ENCODE measurements at regions not wholly inside any gene's neighbourhood (a gene's known extent, or its start where the extent isn't known, plus 50 kb on each side); places are given as distances from the start of the nearest gene placed in this dataset.
"Not testable (repeated sequence)": the region's sequence is repeated elsewhere in the genome, so short reads cannot be mapped to it uniquely, and the experiment has no call there.

DNA sequence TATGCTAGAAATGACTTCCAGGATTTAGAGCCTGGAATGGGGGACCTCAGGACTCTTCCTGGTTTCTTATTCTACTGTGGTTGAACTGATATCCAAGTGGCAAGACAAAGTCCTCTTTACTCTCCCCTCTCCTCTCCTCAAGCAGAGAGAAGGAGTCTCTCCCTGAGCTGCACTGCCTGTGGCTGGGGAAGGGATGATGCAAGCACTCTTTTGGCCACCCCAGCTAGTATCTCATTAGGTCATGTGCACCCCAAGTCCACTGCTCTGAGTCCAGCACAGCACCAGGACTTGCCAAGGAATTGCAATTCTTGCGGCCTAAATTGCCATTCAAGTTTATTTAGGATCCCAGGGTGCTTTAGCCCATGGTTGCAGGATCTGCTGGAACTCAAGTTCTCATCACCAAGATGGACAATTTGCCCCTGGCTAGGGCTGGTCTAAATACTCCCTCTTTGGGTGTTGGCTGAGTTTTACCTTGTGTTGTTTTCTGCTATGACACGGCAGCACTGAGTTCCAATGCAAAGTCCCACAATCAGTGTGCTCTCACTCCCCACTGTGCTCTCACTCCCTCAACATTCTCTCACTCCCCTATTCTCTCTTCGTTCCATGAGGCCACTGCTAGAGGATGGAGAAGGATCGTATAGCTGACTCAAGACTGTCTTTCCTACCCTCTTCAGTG lies 172.2 kb downstream of the TM2D1 start:
- H3K27me3 ChIP-seq: no peaks in the 10 kb centered on the region
- TF ChIP-seq EP300 (IDR thresholded peaks at IDR 0.05): no peak
- TF ChIP-seq, protein P1, sequence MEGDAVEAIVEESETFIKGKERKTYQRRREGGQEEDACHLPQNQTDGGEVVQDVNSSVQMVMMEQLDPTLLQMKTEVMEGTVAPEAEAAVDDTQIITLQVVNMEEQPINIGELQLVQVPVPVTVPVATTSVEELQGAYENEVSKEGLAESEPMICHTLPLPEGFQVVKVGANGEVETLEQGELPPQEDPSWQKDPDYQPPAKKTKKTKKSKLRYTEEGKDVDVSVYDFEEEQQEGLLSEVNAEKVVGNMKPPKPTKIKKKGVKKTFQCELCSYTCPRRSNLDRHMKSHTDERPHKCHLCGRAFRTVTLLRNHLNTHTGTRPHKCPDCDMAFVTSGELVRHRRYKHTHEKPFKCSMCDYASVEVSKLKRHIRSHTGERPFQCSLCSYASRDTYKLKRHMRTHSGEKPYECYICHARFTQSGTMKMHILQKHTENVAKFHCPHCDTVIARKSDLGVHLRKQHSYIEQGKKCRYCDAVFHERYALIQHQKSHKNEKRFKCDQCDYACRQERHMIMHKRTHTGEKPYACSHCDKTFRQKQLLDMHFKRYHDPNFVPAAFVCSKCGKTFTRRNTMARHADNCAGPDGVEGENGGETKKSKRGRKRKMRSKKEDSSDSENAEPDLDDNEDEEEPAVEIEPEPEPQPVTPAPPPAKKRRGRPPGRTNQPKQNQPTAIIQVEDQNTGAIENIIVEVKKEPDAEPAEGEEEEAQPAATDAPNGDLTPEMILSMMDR (IDR thresholded peaks at IDR 0.05): no peak
- TF ChIP-seq POLR2AphosphoS5 (IDR thresholded peaks at IDR 0.05): no peak
- DNase-seq (no peak), ATAC-seq (ENCODE audit: low FRiP score in 2 of 2) (no peak)
- no peak overlapping the region for H3K4me3 ChIP-seq
- WGBS, 2 donors: 82 to 88% methylated on average over 4 of the region's 4 CpGs
- no peak overlapping the region for H3K27ac ChIP-seq
- H3K9me3 ChIP-seq: peaks cover 0 to 4% (median 0%) of the 10 kb centered on the region in 4 donors
- no peaks in the 10 kb centered on the region for H3K4me1 ChIP-seq
- no peaks in the 10 kb centered on the region for H3K36me3 ChIP-seq

DNA sequence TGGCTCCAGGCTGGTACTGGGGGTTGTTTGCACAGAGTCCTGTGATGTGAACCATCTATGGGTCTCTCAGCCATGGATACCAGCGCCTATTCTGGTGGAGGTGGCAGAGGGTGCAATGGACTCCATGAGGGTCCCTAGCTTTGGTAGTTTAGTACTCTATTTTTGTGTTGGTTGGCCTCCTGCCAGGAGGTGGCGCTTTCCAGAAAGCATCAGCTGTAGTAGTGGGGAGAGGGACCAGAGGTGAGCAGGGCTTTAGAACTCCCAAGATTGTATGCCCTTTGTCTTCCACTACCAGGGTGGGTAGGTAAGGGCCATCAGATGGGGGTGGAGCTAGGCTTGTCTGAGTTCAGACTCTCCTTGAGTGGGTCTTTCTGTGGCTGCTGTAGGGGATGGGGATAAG lies 177.6 kb downstream of the TM2D1 start:
- not testable (repeated sequence) for H3K27me3 ChIP-seq; H3K4me3 ChIP-seq; ATAC-seq (ENCODE audit: low FRiP score in 2 of 2); DNase-seq; H3K9me3 ChIP-seq; H3K36me3 ChIP-seq; H3K4me1 ChIP-seq; H3K27ac ChIP-seq
- 79 to 81% methylated on average over 2 of the region's 2 CpGs for WGBS, 2 donors

DNA sequence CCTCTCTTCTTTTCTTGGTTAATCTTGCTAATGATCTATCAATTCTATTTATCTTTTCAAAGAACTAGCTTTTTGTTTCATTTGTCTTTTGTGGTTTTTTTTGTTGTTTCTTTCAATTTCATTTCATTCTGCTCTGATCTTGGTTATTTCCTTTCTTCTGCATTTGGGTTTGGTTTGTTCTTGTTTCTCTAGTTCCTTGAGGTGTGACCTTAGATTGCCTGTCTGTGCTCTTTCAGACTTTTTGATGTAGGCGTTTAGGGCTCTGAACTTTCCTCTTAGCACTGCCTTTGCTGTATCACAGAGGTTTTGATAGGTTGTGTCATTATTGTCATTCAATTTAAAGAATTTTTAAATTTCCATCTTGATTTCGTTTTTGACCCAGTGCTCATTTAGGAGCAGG lies 180.1 kb downstream of the TM2D1 start:
- not testable (repeated sequence) for H3K4me1 ChIP-seq; H3K4me3 ChIP-seq; H3K9me3 ChIP-seq; ATAC-seq (ENCODE audit: low FRiP score in 2 of 2); H3K27me3 ChIP-seq; H3K36me3 ChIP-seq; H3K27ac ChIP-seq; DNase-seq
- 75 to 76% methylated on average over 2 of the region's 2 CpGs for WGBS, 2 donors

DNA sequence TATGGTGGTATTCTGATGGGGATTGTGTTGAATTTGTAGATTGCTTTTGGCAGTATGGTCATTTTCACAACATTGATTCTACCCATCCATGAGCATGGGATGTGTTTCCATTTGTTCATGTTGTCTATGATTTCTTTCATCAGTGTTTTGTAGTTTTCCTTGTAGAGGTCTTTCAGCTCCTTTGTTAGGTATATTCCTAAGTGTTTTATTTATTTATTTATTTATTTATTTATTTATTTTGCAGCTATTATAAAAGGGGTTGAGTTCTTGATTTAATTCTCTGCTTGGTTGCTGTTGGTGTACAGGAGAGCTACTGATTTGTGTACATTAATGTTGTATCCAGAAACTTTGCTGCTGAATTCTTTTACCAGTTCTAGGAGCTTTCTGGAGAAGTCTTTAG lies 181.4 kb downstream of the TM2D1 start:
- DNase-seq; H3K4me3 ChIP-seq; H3K27me3 ChIP-seq; H3K27ac ChIP-seq; H3K4me1 ChIP-seq; ATAC-seq (ENCODE audit: low FRiP score in 2 of 2); H3K36me3 ChIP-seq; H3K9me3 ChIP-seq: not testable (repeated sequence)

DNA sequence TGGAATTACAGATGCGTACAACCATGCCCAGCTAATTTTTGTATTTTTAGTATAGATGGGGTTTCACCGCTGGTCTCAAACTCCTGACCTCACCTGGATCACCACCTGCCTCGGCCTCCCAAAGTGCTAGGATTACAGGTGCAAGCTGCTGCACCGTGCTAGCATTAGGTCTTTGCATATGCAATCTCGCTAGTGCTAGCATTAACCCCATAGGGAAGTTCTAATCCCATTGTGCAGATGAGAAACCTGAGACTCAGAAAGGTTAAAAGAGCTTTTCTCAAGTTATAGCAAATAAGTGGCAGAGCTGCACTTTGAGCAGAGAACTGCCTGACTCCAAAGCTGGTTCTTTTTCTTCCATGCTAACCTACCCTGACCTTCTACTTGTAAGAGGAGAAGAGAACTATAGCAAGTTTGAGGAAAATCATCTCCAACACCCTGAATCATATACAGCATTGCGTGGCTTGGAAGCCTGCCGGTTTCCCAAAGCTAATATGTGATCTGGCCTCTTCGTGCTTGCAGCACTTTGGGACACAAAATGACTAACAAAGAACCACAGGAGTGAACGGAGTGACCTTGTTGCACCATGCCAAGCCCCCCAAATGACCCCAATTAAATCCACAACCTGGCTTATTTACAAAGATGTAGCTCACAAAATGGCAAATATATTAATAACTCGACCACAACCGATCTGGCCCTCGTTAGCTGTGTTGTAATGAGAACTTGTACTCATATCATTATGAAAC lies 185.1 kb downstream of the TM2D1 start:
- ATAC-seq (ENCODE audit: low FRiP score in 2 of 2) (peak in 1 of 2 donors; percentile 32), DNase-seq (no peak)
- Histone ChIP-seq H3K4me3 (no peak overlapping the region), H3K36me3 (no peaks in the 10 kb centered on the region), H3K9me3 (no peaks in the 10 kb centered on the region), H3K27me3 (no peaks in the 10 kb centered on the region), H3K27ac (no peak overlapping the region), H3K4me1 (no peaks in the 10 kb centered on the region)
- TF ChIP-seq POLR2A (IDR thresholded peaks at IDR 0.05): no peak
- TF ChIP-seq POLR2AphosphoS5 (IDR thresholded peaks at IDR 0.05): no peak
- TF ChIP-seq EP300 (IDR thresholded peaks at IDR 0.05): no peak
- TF ChIP-seq, protein P1 (IDR thresholded peaks at IDR 0.05): no peak
- WGBS, 2 donors: 76 to 78% methylated on average over 12 of the region's 12 CpGs

DNA sequence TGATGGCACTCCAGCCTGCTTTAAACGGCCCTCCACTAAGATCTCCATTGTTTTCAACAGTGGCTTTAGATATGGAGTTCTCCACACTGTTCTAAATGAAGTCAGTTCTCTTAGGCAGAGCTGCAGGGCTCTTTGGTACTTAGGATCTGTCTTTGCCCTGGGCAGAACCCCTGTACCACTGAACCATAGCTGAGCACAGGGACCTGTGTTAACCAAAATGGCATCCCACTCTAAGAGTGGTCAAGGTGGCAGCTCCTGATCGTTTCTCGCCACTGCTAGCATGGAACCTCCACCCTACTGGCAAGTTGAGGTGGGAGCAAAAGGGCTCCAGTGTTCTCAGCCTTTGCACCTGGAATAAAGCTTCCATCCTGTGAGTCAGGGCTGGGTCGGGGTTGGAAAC lies 186.7 kb downstream of the TM2D1 start:
- no peak for TF ChIP-seq POLR2AphosphoS5 (IDR thresholded peaks at IDR 0.05)
- TF ChIP-seq, protein P1 (IDR thresholded peaks at IDR 0.05): no peak
- TF ChIP-seq POLR2A (IDR thresholded peaks at IDR 0.05): no peak
- TF ChIP-seq EP300 (IDR thresholded peaks at IDR 0.05): no peak
- peak in 1 of 2 donors; percentile 62 for ATAC-seq (ENCODE audit: low FRiP score in 2 of 2)
- WGBS, 2 donors: 87 to 91% methylated on average over 4 of the region's 4 CpGs

More for the DNA sequence above, 186.7 kb downstream of the TM2D1 start:
- H3K4me1 ChIP-seq: no peaks in the 10 kb centered on the region
- no peak for DNase-seq
- H3K27ac ChIP-seq: no peak overlapping the region
- H3K36me3 ChIP-seq: no peaks in the 10 kb centered on the region
- no peaks in the 10 kb centered on the region for H3K27me3 ChIP-seq
- H3K4me3 ChIP-seq: no peak overlapping the region
- no peaks in the 10 kb centered on the region for H3K9me3 ChIP-seq

All from upper lobe of left lung (tissue), 6 donors.